AG08395 (cell line): ENCODE measurements at regions not wholly inside any gene's neighbourhood (a gene's known extent, or its start where the extent isn't known, plus 50 kb on each side); places are given as distances from the start of the nearest gene placed in this dataset.
A peak's percentile ranks its signal among the peaks of the same experiment; 100 is the strongest.

Experiments used
- DNase-seq: peaks from one replicate; pipeline ENCODE4 v3.0.0; 2012; ENCODE audit warnings: mixed read lengths, low spot score

DNA sequence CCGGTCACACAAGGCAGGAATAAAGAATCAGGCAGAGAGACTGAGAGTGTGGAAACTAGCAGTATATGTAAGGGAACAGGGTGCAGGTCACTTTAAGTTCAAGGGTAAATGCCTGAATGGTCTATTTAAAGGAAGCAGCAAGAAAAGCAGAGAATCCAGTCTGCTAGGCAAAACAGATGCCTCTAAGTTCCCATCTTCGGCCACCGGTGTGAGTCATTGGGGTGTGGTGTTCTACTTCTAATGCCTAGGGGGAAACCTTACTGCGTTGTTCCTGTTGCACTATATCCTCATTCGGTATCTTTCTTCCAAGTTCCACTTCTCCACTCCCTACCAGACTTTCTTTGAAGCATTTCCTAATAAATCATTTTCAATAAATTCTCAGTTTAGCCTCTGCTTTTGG is 259.9 kb downstream of the HHIPL2 start:
- DNase-seq = peak; percentile 22

DNA sequence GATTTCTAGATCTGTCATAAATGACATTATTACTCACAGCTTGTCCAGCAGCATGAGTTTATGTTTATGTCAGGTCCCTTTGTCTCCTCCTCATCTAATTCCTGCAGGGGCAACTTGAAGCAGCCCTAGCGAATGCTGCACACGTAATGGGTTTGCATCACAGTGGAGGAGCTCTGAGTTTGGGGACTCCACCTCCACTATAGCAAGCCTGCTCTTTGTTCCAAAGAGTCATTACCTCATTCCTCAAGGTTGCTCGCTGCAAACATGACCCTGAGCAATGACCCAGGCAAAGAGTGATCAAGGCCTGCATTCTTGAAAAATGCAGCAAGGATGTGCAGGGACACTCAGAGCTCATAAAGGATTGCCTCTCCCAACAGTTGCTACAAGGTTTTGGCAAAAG is 261.9 kb downstream of the HHIPL2 start:
- DNase-seq = no peak

DNA sequence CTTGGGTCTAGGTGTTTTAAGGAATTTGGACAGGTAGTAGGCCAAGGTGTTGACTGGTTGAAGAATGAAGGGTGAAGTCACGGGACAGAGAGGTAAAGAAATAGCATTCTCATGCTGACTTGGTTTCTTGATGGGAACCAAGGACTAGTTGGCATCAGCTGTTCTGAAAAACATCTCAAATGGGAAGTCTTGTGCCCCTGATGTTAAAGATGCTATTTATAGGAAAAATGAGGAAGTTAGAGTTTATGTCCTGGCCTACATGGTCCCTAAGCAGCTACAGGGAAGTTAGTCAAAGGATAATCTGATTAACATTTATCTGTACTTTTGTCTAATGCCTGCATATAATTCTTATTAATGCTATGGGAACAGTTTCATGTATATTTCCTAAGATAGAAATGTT is 262.4 kb downstream of the HHIPL2 start:
- no peak for DNase-seq

DNA sequence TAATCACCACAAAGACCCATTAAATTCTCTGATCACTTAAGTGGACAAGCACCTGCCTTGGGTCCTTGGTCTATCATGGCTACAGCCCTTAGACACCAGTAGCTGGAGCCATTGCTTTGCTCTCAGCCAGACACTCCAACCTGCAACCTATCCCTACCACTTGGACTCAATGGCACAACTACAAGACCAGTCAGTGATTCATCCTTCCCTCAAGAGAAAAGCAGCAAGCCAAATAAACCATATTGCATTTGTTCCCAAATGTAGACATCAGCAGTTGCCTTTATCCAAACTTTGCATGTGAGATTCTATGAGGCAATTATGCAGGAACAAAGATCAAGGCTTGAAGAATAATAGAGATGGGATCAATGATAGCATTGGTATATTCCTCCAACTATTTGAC is 263.4 kb downstream of the HHIPL2 start:
- no peak for DNase-seq

DNA sequence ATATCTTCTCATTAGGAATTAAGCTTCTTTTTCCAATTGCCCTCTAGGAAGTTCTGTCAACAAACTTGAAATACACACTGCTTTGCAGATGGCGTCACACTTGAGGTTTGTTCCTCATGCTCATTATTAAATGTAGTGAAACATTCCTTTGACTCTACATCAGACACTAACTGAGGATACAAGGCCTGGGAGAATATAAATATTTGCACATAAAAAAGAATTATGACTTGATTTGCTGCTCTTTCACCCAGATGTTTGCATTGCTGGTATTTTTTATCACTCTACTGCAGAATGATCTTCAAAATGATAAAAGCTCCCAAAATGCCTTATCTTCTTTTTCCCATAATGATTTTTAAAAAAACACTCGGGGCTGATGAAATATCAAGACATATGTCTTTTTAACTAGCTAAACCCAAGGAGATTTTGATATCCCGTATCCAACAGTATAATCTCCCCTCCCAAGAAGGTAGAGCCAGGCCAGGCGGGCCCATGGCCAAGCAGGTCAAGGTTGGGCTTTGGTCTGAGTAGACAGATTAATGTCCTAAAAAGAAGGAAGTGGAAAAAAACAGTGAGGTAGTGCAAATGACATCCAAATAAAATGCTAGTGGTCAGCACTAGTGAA is 264.6 kb downstream of the HHIPL2 start:
- peak; percentile 83 for DNase-seq

DNA sequence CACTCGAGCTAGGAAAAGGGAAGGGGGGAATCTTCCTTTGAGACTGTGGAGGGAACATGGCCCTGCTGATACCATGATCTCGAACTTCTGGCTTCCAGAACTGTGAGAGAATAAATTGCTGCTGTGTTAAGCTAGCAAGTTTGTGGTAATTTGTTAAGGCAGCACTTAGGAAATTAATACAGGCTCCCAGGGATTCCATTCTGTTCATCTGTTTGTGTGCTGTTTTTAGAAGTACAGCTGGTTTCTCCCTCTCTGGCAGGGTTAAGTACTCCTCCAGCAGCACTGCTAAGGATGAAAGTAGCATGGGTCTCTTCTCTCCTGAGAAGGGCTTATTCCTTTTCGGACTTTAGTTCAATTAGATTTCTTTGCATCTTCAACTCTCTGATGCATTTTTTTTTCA is 268.3 kb downstream of the HHIPL2 start:
- no peak for DNase-seq

DNA sequence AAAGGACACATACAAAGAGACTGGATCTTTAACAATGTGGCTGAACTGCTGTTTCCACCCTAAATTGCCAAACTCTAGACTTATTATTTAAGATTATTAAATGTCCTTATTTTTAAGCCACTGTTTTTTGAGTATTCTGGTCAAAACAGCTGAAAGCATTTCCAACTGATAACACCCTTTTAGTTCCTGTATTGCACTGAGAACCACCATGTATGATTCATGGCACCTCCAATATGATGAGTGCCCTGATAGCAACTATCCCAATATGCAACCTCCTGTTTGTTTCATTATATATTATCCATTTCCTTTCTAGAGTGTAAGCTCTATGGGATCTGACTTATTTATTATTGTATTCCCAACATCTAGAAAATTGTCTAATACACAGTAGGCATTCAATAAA is 269.4 kb downstream of the HHIPL2 start:
- no peak for DNase-seq

DNA sequence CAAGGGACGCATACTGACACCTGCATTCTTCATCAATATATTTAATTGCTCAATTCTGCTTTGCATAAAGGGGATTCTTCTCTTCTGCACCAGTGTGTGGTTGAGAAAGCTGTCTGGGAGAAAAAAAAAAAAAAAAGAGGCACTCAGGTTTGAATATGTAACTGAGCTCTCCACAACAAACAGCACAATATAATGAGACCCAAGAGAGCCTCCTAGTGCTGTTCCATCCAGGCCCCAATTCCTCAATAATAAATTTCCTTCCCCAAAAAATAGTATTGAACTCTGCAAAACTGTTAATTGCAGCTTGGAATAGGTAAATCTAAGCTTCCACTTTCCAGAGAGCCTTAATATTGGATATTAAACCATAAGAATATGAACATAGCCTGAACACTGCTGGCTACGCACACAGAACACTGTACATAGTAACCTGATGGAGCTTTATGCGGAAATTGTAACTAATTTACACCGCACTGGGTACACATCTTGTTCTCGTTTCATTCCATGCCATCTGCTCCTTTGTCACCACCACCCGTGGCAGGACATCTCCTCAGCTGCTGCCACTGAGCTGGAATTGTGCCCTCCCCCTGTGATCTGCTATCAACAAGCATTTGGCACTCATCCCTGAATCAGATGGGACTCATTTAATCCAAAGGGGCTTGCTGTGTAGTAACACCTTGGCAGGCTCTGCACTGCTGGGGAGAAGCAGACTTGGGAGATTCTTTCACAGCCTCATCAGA is 272.0 kb downstream of the HHIPL2 start:
- DNase-seq = no peak

DNA sequence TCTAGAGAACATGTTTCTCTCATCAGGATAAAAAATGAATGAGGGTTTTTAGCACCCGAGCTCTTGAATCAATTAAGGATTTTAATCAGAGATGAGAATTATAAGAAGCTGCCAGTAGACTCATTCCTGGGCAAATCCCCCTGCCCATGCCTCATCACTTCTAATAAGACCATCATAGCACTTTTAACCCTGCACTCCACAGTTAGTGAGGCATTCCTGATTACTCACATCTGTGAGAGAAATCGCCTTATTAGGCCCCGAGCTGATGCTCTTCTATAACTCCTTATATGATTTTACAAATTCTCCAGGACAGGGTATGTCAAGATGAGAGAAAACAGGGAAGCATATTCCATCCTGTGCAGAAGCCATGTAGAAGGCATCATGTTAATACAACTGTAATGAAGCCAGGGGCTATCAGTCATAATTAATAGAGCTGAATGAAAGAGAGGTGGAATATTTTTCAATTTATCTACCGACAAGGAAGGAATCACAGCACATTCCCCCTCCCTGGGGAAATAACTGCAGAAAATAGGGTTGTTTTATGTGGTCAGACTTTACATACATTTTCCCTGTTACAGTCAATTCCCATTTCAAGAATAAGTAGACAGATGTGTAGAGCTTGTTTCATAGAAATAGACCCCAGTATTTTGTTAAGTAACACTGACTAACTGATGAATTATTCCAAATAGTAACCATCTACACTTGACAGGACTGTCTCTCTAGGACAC is 272.7 kb downstream of the HHIPL2 start:
- no peak for DNase-seq

DNA sequence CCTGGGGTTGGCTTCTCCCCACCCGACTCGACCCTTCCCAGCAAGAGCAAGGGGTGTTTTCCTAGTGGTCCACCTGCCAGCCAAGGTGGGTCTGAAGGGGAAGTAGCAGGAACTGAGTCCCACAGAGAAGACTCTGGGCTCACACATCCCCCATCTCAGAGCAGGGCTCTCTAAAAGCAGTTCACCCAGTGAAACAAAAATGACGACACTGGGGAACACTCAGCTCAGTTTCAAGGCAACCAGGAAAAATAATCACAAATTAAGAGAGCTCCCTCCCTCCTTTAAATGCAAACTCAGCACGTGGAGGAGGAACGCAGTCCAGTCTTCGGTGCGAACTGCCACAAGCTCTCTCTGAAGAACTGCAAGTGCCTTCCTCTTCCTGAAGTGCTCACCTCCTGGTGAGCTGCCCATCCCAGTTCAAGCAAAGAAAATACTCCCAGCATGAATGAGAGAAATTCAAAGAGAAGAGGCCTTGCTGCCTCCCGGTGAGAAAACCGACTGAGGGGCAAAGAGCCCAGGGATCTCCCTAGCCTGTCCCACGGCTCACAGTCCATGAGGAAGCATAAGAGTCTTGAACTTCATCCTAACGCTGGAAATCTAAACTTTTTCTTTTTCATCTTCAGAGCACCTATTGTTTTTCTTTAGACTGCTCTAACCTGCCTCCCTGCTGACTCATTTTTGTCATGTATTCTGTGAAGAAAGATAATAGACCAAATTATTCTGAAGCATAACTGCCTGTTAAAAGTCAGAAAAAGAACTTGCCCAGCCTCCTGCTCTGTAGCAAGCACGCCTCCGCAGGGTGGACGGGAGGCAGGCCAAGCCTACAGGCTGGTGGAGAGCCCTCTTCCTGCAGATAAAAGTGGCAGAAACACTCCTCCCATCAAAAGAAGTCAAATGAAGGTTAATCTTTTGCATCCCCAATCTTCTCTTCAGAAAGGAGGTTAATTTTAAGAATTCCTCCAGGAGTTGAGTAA is 281.4 kb downstream of the HHIPL2 start:
- no peak for DNase-seq

DNA sequence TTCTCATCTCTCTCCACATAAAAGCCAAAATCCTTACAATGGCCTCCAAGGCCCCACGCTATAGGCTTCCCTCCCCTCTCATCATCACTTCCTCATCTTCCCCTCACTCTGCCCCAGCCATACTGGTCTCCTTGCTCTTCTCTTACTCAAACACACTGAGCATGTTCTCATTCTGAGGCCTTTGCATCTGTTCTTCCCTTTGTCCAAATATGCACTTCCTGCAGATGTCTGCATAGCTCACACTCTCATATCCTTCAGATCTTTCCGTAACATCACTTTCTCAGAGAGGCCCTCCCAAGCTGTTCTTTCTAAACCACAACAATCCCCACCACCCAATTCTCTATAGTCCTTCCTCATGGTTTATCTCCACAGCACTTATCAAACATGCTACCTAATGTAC is 284.1 kb downstream of the HHIPL2 start:
- no peak for DNase-seq

DNA sequence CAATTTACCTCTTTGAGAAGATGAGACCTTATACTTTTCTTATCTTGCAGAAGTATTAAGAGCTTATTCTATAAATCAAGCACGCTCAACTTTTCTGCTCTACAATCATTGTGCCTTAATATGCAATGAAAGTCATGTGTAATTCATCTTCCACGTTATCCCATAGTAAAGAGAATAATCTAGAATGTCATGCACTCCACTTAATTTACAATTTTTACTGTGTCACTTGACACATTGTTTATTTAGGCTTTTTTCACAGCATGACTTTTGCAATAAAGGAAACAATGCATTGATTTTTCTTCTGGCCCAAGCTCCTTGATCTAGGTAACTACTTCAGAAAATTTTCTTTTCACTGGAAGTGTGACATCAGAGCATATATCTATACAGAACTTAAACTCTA is 290.9 kb downstream of the HHIPL2 start:
- DNase-seq = no peak

DNA sequence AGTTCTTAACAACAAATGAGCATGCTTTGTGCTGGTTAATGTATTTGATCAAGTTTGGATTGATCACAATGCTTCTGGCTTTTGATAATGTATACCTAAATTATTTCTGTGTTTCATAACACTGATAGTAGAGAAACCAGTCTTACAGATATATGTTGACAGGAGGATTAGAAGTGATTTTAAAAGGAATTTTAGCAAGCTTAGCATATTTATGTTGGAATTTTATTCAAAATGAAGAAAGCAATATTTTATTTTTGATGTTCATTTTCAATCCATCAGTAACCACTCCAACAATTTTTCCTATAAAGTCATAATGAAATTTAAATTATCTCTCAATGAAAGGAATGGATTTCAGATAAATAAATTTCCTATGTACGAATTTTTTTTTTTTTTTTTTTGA is 291.8 kb downstream of the HHIPL2 start:
- DNase-seq = no peak

DNA sequence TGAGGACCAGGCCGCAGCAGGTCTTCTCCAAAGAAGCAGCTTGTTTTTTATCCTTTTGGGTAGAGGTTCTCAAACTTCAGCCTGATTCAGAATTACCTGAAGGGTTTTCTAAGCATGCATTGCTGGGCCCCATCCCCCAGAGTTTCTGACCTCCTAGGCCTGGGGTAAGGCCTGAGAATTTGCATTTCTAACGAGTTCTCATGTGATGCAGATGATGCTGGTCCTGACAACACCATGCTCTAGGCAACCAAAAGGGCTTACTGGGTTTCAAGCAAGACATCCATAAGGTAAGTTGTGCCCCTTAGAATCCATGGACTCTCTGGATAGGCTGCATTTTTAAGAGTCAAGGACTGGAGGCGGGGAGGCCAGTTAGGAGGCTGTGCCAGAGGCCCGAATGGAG is 295.1 kb downstream of the HHIPL2 start:
- no peak for DNase-seq

DNA sequence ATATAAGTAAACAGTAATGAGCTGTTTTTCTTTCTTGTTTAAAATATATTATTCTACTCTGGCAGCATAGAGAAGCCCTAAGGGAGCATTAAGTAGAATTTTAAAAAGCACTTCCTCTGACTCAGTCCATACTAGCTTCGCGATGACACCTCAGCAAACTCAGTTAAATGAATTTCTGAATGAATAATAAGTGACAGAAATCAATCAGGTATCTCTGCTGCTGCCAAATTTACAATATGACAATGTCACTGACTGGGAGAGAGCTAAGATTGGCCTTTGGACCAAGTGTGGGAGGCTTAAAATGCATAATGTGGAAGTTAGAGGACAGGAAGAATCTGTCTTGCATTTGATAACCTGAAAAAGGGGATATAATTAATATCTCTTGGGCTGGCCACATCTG is 296.1 kb downstream of the HHIPL2 start:
- no peak for DNase-seq

DNA sequence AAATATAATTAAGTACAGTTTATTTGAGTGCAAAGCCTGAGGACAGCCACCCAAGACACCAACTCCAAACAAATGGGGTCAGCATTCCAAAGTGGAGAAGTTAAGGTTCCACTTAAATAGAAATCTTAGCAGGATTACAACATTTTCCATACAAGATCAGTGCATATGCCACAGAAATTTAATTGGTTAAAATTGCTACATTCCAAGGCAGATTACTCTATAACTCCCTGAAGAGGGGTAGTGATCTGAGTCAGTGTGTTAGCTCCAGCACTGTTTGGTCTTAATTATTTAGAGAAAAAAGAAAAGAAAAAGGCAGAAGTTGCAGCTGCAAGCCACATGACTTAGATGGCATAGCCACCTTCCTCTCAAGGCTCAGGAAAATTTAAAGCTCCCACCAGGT is 297.5 kb downstream of the HHIPL2 start:
- DNase-seq = peak; percentile 78

DNA sequence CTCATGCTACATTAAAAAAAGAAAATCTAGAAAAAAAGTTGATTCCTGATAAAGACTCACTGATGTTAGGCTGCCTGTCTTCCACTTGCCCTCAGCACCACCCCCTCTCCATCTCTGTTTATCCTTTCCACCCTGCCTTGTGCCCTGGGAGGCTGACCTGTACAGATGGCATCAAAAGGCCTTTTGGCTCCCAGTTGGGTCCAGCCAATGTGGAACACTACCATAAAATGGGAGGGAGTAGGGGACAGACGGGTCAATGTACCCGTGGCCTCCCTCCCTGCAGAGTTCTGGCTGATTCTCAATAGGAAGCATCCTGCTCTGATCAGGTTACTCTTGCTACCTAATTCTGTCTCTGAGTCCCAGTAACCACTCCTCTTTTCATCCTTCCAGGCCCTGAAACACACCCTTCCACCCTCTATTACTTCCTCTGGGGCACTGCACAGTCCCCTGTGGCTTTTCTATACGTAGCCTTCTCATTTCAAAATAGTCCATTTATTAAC is 300.0 kb downstream of the HHIPL2 start:
- no peak for DNase-seq

DNA sequence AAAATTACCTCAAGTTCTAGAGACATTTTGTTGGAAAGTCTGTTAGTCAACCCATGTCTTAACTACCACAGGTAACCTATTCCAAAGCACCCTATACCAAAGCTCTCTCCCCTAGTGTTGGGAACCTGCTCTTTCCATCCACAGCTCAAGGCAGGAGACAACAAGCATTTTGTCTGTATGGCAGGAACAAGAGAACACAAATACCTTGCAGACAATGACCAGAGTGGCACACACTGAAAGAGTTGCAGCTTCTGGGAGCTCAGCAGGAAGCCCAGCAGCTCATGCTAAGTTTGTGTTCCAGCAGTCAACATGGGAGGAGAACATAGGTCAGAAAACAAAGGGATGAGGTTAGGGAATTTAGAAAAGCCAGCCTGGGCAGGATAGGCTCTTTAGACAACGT is 300.8 kb downstream of the HHIPL2 start:
- DNase-seq = no peak

DNA sequence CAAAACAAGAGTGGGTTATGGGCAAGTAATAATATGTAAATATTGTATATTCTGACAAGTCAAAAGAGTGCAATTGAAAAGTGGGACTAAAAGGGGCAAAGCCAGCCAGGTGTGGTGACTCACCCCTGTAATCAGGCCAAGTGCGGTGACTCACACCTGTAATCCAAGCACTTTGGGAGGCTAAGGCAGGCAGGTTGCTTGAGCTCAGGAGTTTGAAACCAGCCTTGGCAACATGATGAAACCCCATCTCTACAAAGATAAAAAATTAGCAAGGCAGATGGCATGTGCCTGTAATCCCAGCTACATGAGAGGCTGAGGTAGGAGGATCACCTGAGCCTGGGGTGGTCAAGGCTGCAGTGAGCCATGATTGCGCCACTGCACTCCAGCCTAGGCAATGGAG is 304.0 kb downstream of the HHIPL2 start:
- no peak for DNase-seq

DNA sequence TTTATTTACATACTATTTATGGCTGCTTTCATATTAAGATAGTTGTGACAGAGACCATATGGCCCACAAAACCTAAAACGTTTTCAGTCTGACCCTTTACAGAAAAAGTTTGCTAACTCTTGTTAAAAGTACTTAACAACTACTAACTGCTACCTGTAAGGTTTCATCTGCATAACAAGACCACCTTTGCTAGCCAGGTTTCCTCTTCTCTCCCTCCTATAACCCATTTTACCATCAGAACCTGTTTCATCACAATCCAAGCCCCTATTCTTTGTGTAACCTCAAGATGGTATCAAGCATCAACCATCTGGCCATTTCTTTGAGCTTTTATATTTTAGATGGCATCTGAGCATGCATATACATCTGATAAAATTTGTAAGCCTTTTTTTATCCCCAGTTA is 305.4 kb downstream of the HHIPL2 start:
- no peak for DNase-seq

DNA sequence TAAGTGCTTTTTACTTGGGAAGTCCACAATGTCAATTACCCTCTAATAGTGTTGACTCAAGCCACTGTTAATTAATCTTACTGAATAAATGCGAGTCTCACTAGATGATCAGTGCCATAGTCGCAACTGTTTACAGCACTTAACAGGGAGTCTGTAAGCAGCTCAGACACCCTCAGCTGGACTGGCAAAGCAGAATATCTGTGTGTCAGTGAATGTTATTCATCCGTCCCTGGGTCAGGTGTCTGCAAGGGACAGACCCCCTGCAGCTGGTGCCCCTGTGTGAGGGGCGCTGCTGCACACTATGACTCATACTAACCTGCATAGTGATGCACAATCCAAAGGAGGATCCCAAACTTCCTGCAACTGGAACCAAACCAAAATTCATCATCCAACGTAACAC is 306.5 kb downstream of the HHIPL2 start:
- no peak for DNase-seq

DNA sequence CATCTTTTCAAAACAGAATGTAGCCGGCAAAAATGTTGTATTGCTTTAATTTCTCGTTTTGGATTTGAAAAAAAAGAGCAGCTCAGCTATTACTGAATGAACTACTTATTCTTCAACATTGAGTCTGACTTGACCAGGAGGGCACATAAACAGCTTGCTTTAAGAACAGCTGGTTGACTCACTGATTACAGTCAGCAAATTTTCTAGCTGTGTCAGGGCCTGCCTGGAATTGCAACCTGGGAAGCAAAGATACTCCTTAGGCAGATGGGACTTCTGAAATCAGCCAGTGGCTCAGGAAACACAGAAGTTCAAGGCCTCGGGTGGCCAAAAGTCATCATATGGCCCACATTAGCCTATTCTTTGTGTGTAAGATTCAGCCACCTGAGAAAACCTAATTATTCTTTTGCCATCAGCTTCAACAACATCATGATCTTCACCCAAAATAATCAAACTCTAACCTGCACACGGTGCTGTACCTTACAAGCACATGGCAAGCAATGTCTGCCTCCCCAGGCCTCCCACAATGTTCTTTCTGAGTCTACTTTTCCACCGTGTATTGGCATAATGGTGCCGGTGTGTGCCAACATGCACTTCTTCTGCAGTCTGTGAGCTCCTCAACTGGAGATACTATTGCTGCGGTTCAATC is 307.2 kb downstream of the HHIPL2 start:
- peak; percentile 33 for DNase-seq
